ENCODE measurements at regions not wholly inside any gene's neighbourhood (a gene's known extent, or its start where the extent isn't known, plus 50 kb on each side); places are given as distances from the start of the nearest gene placed in this dataset.
"Not testable (repeated sequence)": the region's sequence is repeated elsewhere in the genome, so short reads cannot be mapped to it uniquely, and the experiment has no call there.

DNA sequence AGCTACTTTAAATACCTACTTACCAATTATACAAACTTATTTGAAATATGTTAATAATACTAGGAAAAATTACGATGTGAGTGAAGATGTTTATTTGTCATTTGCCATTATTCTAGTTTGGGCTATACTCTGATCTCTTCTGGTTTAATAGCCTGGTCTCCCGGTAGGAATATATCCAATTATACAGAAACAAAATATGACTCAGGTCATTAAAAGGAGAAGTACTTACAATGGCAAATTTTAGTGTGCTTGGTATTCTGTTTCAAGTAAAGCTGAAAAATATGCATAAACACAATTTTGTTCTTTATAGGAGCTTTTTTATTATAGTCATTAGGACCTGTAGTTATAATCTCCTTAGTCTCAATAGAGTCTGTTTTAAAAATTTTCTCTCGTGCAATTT, 176.8 kb downstream of the SLCO4C1 start:
- TF ChIP-seq SUZ12 (IDR thresholded peaks at IDR 0.05; ENCODE audit: extremely low read depth, insufficient read depth, insufficient read length), result no peak
- no peak for TF ChIP-seq YY1 (IDR thresholded peaks at IDR 0.05; ENCODE audit: insufficient read depth, insufficient read length)
- no peak for TF ChIP-seq ZNF274 (IDR thresholded peaks at IDR 0.05; ENCODE audit: low read depth, low read length)
- Histone ChIP-seq H3K9ac (ENCODE audit: insufficient read length, low read depth) (no peak overlapping the region), H3K4me1 (ENCODE audit: insufficient read depth, insufficient read length) (no peaks in the 10 kb centered on the region), H3K27me3 (ENCODE audit: insufficient read depth, insufficient read length) (no peaks in the 10 kb centered on the region), H3K4me3 (ENCODE audit: insufficient read length, low read depth) (no peak overlapping the region), H3K9me3 (ENCODE audit: insufficient read depth, low read length) (no peaks in the 10 kb centered on the region), H3K36me3 (ENCODE audit: insufficient read depth, insufficient read length, low read length) (no peaks in the 10 kb centered on the region)
- no peak for DNase-seq (ENCODE audit: low read depth, low spot score)

DNA sequence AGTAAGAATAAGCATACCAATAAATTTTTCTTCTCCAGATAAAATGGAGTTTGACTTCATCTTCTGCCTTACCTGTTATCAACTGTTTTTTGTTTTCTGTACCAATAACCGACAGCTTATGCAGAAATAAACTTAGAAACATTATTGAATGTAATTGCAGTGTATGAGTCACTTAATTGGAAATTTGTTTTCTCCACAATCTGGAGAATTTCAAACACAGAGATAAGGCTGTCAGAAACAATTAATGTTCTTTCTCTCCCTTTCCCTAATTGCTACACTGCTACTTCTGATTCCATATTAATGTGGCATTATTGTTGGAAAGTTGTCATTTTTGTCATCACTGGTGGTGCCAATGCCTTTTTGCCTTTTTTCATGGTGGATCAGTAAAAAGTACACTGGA, 180.3 kb downstream of the SLCO4C1 start:
- no peak overlapping the region for H3K4me3 ChIP-seq (ENCODE audit: insufficient read length, low read depth)

DNA sequence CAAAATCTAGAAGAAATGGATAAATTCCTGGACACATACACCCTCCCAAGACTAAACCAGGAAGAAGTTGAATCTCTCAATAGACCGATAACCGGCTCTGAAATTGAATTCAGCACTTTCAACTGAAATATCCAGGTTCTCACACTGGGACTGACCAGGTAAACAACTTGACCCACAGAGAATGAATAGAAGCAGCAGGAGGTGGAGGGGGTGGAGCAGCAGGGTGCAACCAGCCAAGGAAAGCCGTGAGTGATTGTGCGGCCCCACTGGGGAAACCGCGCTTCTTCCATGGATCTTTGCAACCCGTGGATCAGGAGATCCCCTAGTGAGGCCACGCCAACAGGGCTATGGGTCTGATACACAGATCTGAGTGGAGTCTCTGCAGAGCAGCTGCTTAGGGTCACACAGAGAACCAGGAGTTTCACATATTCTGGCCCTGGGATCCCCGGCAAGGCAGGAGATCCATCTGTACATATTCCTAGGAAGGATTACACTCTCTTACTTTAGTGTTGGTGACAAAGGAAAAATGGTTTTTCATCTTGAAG, 181.5 kb downstream of the SLCO4C1 start:
- Histone ChIP-seq H3K36me3 (ENCODE audit: insufficient read depth, insufficient read length, low read length) (no peaks in the 10 kb centered on the region), H3K4me1 (ENCODE audit: insufficient read depth, insufficient read length) (no peaks in the 10 kb centered on the region), H3K27me3 (ENCODE audit: insufficient read depth, insufficient read length) (no peaks in the 10 kb centered on the region), H3K9ac (ENCODE audit: insufficient read length, low read depth) (no peak overlapping the region), H3K9me3 (ENCODE audit: insufficient read depth, low read length) (no peaks in the 10 kb centered on the region), H3K4me3 (ENCODE audit: insufficient read length, low read depth) (no peak overlapping the region)
- no peak for TF ChIP-seq ZNF274 (IDR thresholded peaks at IDR 0.05; ENCODE audit: low read depth, low read length)
- no peak for TF ChIP-seq YY1 (IDR thresholded peaks at IDR 0.05; ENCODE audit: insufficient read depth, insufficient read length)
- TF ChIP-seq SUZ12 (IDR thresholded peaks at IDR 0.05; ENCODE audit: extremely low read depth, insufficient read depth, insufficient read length), result no peak
- DNase-seq (ENCODE audit: low read depth, low spot score), result no peak

More for the DNA sequence above, 180.3 kb downstream of the SLCO4C1 start:
- no peak for DNase-seq (ENCODE audit: low read depth, low spot score)
- Histone ChIP-seq H3K9ac (ENCODE audit: insufficient read length, low read depth) (no peak overlapping the region), H3K27me3 (ENCODE audit: insufficient read depth, insufficient read length) (no peaks in the 10 kb centered on the region), H3K9me3 (ENCODE audit: insufficient read depth, low read length) (no peaks in the 10 kb centered on the region), H3K36me3 (ENCODE audit: insufficient read depth, insufficient read length, low read length) (no peaks in the 10 kb centered on the region), H3K4me1 (ENCODE audit: insufficient read depth, insufficient read length) (no peaks in the 10 kb centered on the region)
- no peak for TF ChIP-seq YY1 (IDR thresholded peaks at IDR 0.05; ENCODE audit: insufficient read depth, insufficient read length)
- no peak for TF ChIP-seq SUZ12 (IDR thresholded peaks at IDR 0.05; ENCODE audit: extremely low read depth, insufficient read depth, insufficient read length)
- no peak for TF ChIP-seq ZNF274 (IDR thresholded peaks at IDR 0.05; ENCODE audit: low read depth, low read length)

DNA sequence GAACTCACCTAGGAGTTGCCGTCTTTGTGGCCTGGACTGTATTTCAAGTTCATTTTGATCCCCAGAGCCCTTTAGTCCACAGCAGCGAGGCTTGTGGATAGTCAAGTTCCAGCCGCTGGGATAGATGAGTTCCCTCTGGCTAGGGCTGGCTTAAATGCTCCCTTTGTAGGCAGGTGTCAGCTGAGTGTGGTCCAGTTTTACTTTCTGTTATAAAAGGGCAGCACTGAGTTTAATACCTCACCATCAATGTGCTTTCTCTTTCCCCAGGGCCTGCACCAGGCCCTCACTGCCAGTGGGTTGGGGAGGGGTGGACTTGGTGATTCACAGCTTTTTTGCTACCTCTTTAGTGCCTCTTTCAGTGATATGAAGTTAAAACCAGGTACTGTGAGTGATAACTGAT, 188.2 kb downstream of the SLCO4C1 start:
- Histone ChIP-seq H3K36me3 (ENCODE audit: insufficient read depth, insufficient read length, low read length) (no peaks in the 10 kb centered on the region), H3K27me3 (ENCODE audit: insufficient read depth, insufficient read length) (no peaks in the 10 kb centered on the region), H3K9ac (ENCODE audit: insufficient read length, low read depth) (no peak overlapping the region), H3K9me3 (ENCODE audit: insufficient read depth, low read length) (no peaks in the 10 kb centered on the region), H3K4me1 (ENCODE audit: insufficient read depth, insufficient read length) (no peaks in the 10 kb centered on the region), H3K4me3 (ENCODE audit: insufficient read length, low read depth) (no peak overlapping the region)
- no peak for TF ChIP-seq SUZ12 (IDR thresholded peaks at IDR 0.05; ENCODE audit: extremely low read depth, insufficient read depth, insufficient read length)
- TF ChIP-seq YY1 (IDR thresholded peaks at IDR 0.05; ENCODE audit: insufficient read depth, insufficient read length), result no peak
- no peak for TF ChIP-seq ZNF274 (IDR thresholded peaks at IDR 0.05; ENCODE audit: low read depth, low read length)
- no peak for DNase-seq (ENCODE audit: low read depth, low spot score)

DNA sequence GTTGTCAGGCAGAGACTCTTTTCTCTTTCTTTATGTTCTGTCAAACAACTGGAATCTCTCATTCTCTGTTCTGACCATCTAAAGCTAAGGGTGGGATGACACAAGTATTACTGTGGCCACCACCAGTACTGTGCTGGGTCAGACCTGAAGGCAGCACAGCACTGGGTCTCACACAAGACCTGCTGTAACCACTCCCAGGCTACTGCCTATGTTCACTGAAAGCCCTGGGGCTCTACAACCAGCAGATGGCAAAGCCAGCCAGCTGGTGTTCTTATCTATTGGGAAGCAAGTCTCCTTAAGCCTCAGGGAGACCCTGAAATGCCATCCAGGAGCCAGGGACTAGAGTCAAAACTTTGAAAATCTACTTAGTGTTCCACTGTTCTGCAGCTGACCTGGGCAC, 189.5 kb downstream of the SLCO4C1 start:
- H3K4me3 ChIP-seq (ENCODE audit: insufficient read length, low read depth), result no peak overlapping the region
- H3K4me1 ChIP-seq (ENCODE audit: insufficient read depth, insufficient read length), result no peaks in the 10 kb centered on the region
- TF ChIP-seq ZNF274 (IDR thresholded peaks at IDR 0.05; ENCODE audit: low read depth, low read length), result no peak
- TF ChIP-seq SUZ12 (IDR thresholded peaks at IDR 0.05; ENCODE audit: extremely low read depth, insufficient read depth, insufficient read length), result no peak
- no peak for TF ChIP-seq YY1 (IDR thresholded peaks at IDR 0.05; ENCODE audit: insufficient read depth, insufficient read length)
- H3K9ac ChIP-seq (ENCODE audit: insufficient read length, low read depth), result no peak overlapping the region
- no peaks in the 10 kb centered on the region for H3K27me3 ChIP-seq (ENCODE audit: insufficient read depth, insufficient read length)
- H3K36me3 ChIP-seq (ENCODE audit: insufficient read depth, insufficient read length, low read length), result no peaks in the 10 kb centered on the region
- H3K9me3 ChIP-seq (ENCODE audit: insufficient read depth, low read length), result no peaks in the 10 kb centered on the region
- no peak for DNase-seq (ENCODE audit: low read depth, low spot score)

DNA sequence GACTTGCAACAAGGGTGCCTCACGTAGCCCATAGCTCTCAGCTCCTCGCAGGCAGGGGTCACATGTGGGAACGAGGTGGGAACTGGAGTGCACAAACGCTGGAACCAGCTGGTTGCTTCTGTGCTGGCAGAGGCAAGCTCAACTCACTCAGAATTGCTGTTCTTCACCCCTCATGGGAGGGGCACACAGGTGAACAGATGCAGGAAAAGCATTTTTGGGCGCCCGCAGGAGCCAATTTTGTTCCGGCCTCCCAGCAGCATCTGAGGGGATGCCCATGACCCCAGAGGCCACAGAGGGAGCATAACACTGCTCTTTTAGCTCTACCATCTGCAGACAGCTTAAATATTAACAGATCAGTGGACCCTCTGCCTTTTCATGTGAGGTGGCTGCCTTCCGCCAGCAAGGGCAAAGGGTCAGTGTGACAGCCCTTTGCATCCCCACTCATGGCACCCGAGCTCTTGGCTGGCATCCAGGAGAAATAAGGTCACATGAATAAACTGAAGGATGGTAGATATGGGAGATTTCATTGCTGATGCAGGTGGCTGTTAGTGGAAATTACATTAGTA, 196.2 kb downstream of the SLCO4C1 start:
- no peak for DNase-seq (ENCODE audit: low read depth, low spot score)
- no peaks in the 10 kb centered on the region for H3K9me3 ChIP-seq (ENCODE audit: insufficient read depth, low read length)
- no peaks in the 10 kb centered on the region for H3K36me3 ChIP-seq (ENCODE audit: insufficient read depth, insufficient read length, low read length)
- H3K4me3 ChIP-seq (ENCODE audit: insufficient read length, low read depth), result no peak overlapping the region
- no peaks in the 10 kb centered on the region for H3K27me3 ChIP-seq (ENCODE audit: insufficient read depth, insufficient read length)
- H3K9ac ChIP-seq (ENCODE audit: insufficient read length, low read depth), result no peak overlapping the region
- TF ChIP-seq SUZ12 (IDR thresholded peaks at IDR 0.05; ENCODE audit: extremely low read depth, insufficient read depth, insufficient read length), result no peak
- TF ChIP-seq ZNF274 (IDR thresholded peaks at IDR 0.05; ENCODE audit: low read depth, low read length), result no peak
- no peak for TF ChIP-seq YY1 (IDR thresholded peaks at IDR 0.05; ENCODE audit: insufficient read depth, insufficient read length)
- no peaks in the 10 kb centered on the region for H3K4me1 ChIP-seq (ENCODE audit: insufficient read depth, insufficient read length)

DNA sequence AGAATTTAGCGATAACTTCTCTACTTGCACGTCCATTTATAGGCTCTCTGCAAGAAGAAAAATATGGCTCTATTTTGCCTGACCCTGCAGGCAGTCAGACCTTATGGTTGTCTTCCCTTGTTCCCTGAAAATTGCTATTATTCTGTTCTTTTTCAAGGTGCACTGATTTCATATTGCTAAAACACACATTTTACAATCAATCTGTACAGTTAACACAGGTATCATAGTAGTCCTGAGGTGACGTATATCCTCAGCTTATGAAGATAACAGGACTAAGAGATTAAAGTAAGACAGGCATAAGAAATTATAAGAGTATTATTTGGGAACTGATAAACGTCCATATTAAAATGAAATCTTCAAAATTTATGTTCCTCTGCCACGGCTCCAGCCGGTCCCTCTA, 197.0 kb downstream of the SLCO4C1 start:
- H3K4me3 ChIP-seq (ENCODE audit: insufficient read length, low read depth); H3K36me3 ChIP-seq (ENCODE audit: insufficient read depth, insufficient read length, low read length); H3K9ac ChIP-seq (ENCODE audit: insufficient read length, low read depth); DNase-seq (ENCODE audit: low read depth, low spot score); H3K27me3 ChIP-seq (ENCODE audit: insufficient read depth, insufficient read length); H3K9me3 ChIP-seq (ENCODE audit: insufficient read depth, low read length); H3K4me1 ChIP-seq (ENCODE audit: insufficient read depth, insufficient read length): not testable (repeated sequence)

DNA sequence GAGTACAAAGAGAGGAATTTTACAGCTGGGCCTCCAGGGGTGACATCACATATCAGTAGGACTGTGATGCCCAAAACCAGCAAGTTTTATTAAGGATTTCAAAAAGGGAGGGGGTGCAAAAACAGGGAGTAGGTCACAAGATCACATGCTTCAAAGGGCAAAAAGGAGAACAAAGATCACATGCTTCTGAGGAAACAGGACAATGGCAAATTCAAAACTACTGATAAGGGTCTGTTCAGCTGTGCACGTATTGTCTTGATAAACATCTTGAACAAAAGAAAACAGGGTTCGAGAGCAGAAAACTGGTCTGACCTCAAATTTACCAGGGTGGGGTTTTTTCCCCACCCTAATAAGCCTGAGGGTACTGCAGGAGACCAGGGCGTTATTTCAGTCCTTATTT, 197.5 kb downstream of the SLCO4C1 start:
- H3K36me3 ChIP-seq (ENCODE audit: insufficient read depth, insufficient read length, low read length); H3K27me3 ChIP-seq (ENCODE audit: insufficient read depth, insufficient read length); H3K4me3 ChIP-seq (ENCODE audit: insufficient read length, low read depth); DNase-seq (ENCODE audit: low read depth, low spot score); H3K4me1 ChIP-seq (ENCODE audit: insufficient read depth, insufficient read length); H3K9ac ChIP-seq (ENCODE audit: insufficient read length, low read depth); H3K9me3 ChIP-seq (ENCODE audit: insufficient read depth, low read length): not testable (repeated sequence)
